HG02870 (cell line): ENCODE measurements at regions not wholly inside any gene's neighbourhood (a gene's known extent, or its start where the extent isn't known, plus 50 kb on each side); places are given as distances from the start of the nearest gene placed in this dataset.

Experiments
- ATAC-seq: cut with Tn5 transposase; IDR thresholded peaks from one replicate; pipeline ENCODE4 v1.9.1; 2021; ENCODE audit warnings: mild to moderate bottlenecking, moderate library complexity; ENCODE audit not compliant: unreplicated experiment

DNA sequence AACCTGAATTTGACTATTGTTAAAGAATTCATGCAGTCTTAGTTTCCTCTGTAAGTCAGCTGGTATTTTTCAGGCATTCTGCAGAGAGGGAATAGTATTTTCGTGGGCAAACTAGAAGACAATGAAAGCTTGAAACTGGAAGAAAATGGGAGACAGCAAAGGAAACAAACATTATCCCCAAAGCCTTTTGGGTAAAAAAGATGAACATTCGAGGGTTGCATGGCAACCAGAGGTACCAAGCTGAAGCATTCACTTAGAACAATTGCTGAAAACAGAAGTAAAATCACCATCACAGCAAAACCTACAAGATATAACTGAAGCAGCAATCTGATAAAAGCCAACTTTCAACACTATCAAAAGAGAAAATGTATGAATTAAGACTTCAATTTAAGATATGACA lies 233.7 kb downstream of the SCG2 start:
- ATAC-seq: no peak

DNA sequence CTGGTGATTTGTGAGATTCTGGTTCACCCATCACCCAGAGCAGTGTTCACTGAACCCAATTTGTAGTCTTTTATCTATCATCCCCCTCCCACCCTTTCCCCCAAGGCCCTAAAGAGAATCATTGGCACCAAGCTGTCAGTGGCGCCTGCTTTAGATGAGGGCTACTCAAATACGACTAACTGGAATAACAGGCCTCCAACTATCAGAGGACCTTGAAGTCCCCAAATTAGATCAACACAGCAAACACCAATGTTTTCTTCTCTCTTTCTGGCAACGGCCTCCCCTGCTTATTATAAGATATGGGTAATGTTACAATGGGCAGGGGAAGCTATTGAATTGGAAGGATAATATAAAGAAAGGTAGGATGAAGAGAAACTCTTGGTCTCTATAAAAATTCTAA lies 232.3 kb downstream of the SCG2 start:
- no peak for ATAC-seq

DNA sequence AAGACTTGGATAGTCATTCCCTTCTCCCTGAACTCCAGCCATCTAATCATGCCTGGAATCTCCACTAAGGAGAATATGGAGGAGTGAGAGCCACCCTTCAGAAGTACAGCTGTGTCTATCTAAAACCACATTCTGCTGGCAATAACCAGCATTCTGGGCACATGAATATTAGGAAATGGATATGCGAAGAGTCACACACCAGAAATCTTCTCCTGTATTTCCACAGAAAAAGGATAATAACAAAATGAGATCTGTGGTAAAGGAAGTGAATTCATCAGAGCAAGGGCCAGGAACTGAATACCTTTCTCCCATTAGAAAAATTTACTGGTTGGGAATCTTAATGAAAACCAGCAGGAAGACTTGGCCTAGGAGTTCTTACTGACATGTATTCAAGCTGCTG lies 218.8 kb downstream of the SCG2 start:
- ATAC-seq: no peak

DNA sequence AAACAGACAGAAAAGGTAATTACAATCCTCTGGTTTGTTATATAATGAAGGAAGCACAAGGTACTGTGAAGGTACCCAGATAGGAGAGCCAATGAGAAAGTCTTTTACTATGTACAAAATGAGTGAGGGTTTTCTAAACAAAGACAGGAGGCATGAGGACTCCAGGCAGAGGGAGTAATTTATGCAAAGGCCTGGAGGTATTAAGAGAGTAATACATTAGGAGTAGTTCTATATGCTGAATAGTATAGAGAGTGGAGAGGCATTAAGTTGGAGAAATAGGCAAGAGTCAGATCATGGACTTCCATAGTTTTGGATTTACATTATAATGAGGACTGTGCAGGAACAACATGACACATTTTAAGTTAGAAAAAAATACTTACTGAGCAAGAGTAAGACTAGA lies 216.0 kb downstream of the SCG2 start:
- ATAC-seq: no peak

DNA sequence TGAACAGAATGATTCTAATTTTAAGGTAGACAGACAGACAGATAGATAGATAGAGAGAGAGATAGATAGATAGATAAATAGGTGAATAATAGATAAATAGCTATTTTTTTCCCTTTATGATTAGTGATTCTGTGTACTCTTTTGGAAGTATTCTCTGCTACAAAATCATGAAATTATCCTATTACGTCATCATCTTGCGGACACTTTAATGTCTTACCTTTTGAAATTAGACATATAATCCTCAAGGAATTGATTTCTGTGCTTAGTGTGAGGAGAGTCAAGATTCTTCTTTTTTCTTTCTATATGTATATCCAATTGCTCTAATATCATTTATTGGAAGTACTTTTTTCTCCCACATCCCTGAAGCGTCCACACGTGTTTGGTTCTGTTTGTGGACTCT lies 215.2 kb downstream of the SCG2 start:
- ATAC-seq: no peak

DNA sequence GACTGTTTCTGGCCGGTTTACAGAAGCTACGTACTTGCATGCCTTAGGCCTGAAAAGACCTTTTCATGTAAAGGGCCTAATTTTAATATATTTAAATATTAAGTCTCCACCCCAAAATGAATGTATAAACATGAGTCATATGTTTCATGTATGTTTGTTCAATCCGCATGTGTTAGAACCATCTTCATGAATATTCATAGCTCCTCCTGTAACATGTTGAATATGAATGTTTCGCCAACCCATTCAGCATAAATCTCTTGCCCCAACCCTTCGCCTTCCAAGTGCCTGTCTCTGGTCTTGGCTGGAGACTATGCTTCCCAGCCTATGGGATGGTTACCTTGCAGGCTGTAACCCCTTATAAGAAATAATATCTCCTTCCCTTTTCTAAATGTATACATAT lies 212.5 kb downstream of the SCG2 start:
- no peak for ATAC-seq

DNA sequence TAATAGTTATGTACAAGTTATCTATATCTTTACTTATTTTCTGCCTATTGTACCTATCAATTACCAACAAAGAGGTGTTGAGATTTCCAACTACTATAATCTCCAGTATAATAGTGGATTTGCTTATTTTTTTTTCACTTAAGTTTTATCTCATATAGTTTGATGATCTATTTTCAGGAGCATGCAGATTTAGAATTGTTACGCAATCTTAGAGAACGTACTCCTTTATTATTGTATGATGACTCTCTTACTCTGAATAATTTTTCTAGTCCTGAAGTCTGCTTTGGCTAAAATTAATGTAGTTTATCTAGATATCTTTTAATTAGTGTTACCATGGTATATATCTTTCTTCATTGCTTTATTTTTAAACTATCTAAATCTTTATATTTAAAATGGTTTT lies 205.2 kb downstream of the SCG2 start:
- no peak for ATAC-seq

DNA sequence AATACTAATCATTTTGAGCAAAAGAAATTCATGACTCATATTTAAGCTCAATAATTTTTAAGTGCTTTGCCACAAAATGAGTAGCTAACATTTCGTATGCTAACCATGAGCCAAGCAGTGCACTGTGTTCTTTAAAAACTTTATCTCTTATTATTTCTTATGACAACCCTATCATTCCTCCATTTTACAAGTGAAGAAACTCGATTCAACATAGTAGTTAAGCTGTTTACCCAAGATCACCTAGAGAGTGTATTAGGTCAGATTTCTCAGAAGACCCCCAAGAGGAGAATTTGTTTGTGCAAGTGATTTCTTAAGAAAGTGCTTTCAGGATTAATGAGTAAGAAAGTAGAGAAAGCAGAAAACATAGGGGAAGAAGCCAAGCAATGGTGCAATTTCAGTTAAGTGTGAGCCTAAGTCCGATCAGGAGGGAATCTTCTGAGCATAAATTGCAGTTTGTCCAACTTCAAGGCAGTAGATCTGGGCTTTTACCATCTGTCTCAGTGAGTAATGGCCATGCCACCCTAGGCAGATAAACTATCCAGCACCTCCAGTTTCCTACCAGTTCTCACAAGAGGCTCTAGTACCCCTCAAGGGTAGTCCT lies 202.7 kb downstream of the SCG2 start:
- ATAC-seq: no peak

DNA sequence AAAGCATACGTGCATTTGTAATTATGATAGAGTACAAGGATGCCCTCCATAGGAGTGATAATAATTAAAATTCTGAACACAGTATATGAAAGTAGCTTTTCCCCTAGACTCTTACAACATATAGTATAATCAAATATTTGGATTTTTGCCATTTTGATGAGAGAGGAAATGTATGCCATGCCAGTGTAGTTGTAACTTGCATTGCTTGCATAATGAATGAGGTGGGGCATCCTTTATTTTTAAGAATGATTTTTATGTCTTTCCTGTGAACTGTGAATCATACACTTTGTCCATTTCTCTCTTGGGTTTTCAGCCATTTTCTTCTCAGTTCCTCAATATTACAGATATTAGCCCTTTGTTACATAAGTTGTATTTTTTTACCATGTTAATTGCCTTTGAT lies 197.5 kb downstream of the SCG2 start:
- ATAC-seq: no peak

DNA sequence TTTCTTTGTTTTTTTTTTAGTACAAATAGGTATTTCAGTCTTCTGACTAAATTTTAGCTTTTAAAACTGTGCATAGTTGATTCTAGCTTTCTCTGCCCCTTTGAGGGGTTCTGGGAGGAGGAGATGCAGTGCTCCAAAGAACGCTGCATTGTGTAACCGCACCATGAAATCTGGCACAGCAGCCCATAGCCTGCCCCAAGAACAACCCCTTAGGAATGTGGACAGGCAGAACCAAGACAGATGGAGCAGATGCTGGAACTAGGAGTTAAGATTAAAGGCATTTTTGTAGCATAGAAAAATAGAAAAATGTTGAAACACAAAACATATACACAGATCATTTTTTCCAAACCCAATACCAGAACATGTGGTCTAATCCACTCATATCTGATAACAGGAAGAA lies 187.5 kb downstream of the SCG2 start:
- no peak for ATAC-seq

DNA sequence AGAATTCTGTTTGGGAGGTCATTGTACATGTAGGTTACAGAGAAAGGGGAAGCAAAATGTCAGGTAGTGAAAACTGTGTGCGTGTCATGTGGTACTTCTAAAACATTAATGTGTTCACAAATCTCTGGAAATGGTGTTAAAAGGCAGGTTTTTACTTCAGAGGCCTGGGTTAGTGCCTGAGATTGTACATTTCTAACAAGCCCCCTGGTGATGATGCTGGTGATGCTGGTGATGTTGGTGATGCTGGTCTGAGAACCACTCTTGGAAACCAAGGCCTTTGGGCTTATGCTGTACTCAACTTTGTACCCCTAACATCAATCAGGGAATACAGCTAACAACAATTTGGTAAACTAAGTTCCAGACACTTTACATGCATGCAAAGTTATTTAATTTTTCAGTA lies 187.1 kb downstream of the SCG2 start:
- ATAC-seq: no peak

DNA sequence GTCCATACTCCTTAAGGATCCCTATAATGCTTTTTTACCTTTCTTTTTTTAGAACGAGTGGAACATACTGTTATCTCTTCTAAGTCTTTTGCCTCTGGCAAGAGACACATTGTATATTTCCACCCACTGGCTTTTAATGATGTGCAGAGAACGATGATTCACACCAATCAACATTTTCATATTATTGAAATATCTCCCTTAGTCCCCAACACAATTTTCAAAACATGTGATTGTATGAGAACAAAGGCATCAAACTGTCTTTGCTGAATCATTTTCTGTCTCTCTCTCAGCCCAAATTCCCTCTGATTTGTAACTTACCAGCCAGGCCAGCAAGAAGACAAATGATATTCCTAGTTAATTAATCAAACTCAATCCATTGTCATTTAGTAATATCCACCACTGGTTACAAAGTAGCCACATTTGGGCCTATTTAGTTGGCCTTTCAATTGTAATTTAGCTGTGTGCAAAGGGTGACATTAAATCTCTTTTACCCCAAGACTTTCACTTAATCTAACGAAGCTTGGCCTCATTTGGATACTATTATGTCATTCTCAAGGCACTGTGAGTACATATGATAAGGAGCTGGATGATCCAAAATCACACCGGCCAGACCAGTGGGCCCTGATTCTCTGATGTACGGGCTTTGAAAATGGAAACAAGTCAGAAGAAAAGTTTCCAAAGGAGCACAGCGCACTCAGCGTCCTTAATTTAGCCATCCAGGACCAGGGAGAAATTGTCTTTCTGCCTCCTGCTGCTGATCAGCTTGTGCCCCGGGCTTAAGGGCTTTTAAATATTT lies 185.1 kb downstream of the SCG2 start:
- no peak for ATAC-seq

DNA sequence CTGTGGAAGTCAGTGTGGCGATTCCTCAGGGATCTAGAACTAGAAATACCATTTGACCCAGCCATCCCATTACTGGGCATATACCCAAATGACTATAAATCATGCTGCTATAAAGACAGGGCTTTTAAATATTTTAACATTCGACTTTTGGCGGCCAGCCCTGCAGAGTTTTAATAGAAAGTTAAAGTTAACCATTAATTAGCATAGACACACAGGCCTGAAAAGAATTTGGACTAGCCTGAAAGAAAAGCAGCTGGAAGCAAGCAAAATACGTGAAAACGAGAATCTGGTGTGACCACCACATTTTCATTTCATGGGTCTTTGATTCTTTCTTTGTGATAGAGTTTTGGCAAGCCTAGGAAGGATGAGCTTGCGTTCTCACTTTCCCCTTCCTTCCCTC lies 184.0 kb downstream of the SCG2 start:
- no peak for ATAC-seq

DNA sequence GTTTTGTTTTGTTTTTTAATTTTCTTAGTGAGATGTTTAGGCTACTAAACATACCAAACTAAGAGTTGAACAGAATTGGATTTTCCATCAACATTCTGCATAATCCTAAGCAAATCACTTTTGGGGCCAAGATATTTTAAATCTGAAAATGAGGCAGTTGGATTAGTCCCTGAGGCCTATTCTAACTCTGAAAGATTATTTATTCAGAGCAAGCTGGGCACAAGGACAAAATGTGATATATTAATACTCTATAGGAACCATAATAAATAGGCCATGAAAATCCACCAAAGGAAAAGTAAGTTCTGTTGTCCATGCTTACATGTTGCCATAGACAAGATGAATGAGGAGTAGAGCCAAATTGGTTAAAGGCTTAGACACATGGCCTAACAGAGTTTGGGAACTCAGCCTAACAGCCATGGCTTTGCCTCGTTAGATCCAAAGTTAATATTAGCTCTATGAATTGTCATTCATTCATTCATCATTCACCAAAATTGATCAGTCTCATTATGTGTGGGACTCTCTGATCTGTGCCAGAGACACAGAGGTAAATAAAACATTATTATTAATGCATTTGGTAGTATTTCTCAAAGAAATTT lies 183.5 kb downstream of the SCG2 start:
- ATAC-seq: no peak

DNA sequence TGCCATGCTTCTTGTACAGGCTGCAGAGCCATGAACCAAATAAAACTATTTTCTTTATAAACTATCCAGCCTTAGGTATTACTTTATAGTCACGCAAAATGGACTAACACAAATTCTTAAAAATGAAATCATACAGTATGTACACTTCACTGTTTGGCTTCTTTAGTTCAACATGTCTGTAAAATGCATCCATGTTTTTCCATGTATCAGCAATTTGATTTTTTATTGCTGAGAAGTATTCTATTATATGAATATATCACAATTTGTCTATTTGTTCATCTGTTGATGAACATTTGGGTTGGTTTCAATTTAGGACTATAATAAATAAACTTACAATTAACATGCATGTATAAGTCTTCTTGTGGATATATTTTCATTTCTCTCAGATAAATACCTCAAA lies 182.1 kb downstream of the SCG2 start:
- no peak for ATAC-seq

DNA sequence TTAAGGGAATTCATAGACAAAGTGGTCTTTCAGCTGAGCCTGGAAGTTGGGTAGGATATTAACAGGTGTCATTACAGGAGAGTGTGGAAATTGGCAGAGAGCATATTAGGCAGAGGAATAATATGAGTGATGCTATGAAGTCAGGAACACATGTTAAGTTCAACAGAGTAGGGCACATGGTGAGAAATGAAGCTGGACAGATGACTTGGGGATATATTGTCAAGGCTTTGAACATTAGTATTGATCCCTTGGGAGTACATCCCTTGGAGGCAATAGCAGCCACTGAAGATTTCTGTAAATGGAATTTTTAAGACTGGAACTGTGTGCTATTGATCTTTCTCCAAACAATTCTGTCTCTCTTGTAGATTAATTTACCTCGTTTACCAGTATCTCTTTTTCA lies 170.7 kb downstream of the SCG2 start:
- ATAC-seq: no peak

DNA sequence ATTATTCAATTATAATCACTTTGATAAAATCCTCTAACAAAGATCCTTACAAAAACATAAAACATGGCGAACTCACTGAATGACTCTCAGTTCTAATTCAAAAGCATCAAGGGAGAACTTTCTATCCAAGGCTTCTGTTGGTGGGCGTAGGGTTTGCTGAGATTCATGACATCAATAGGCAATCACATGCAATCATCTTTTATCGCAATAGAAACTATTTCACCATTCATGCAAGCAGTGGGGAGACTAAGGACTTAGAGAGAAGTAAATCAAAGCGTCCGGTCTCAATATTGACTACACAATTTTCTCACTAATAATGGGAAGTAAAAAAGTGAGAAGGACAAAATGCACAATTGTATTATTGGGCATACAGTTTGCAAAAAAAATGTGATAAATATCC lies 168.7 kb downstream of the SCG2 start:
- ATAC-seq: no peak

DNA sequence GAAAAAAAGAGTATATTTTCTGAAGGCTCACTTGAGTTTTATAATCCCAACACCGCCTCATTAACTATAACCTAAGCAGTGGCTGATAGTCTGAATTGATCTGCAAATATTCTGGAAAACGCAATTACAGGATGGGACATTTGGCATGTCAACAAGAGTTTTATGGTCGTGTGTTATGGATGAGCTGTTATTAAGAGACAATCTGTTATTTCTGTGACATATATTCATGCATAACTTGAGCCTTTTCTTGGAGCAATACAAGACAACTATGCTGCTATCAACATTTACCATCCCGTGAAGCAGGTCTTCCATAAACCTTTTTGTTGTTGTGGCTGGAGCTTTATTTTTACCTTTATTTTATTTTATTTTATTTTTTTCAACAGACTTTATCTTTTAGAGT lies 164.4 kb downstream of the SCG2 start:
- no peak for ATAC-seq

DNA sequence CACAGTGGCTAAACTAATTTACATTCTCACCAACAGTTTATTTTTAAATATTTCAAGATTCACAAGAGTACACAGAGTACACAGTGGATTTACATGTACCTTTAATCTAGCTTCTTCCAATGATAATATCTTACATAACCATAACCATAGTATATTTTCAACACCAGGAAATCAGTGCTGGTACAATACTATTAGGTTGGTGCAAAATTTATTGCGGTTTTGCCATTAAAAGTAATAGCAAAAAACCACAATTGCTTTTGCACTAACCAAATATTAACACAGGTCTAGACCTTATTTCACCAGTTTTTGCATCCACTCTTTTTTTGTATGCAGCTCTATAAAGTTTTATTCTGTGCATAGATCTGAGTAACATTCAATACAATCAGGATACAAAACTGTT lies 163.0 kb downstream of the SCG2 start:
- ATAC-seq: no peak

DNA sequence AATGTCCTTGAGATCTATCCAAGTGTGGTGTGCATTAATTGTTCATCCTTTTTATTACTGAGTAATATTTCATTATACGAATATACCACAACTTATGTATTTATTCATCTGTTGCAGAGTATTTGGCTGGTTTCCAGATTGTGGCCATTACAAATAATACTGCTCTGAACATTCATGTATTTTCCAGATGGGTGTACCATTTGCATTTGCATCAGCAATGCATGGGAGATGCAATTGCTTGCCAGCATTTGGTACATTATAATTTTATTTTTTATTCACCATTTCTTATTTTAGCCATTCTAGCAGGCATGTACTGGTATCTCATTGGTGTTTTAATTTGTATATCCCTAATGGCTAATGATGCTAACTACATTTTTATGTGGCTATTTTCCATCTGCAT lies 162.4 kb downstream of the SCG2 start:
- no peak for ATAC-seq

DNA sequence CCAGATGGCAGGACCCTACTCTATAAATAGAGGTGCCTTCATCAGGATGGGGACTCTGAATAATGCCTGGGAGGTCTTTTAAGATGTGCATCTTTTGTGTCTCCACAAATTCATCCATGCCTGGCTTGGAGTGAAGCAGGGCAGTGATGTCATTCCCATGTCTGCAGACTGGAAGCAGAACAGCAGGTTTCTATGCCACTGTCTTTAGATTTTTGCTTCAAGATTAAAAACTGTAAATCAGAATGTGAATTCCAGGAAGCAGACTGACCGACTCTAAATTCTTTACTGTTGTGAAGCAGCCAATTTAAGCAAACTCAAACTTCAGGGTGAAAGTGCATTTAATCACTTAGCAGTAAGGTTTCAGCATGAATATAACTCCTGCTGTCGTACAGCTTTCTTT lies 159.3 kb downstream of the SCG2 start:
- no peak for ATAC-seq

DNA sequence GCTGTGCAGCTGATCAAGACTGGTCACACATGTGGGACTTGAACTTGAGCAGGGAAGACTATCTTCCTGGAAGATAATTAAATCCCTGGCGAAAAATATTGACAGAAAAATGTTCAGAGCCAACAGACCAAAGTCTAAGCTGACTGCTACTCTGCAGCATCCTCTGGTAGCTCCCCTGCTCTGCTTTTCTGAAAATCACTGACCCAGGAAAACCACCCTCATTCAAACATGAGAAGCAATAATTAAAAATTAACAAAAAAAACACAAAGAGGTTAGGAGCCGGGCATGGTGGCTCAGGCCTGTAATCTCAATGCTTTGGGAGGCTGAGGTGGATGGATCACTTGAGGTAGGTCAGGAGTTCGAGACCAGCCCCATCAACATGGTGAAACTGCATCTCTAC lies 151.9 kb downstream of the SCG2 start:
- ATAC-seq: no peak

DNA sequence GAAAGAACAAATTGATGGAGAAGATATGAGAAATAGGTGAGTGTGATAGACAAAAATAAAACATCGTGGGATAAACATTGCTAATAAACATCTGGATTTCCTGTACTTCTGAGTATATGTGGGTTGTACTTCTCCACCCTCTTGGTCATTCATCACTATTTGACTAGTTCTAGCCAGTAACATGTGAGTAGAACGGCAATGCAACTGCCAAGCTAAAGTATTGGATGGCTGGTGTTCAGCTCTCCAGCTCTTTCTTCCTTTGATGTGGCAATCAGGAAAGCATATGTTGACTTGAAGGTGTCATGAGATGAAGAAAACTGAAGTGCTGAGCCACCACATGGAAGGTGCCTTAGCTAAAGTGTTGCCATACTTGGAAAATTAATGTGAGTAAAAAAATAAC lies 144.9 kb downstream of the SCG2 start:
- no peak for ATAC-seq
